HFF-Myc (cell line): ENCODE measurements at regions not wholly inside any gene's neighbourhood (a gene's known extent, or its start where the extent isn't known, plus 50 kb on each side); places are given as distances from the start of the nearest gene placed in this dataset.

ENCODE experiments used
- DNase-seq: peaks from one replicate; pipeline ENCODE4 v3.0.0-alpha.2; 2011; ENCODE audit warnings: low read depth; ENCODE audit errors: extremely low read depth
- H3K4me3 ChIP-seq: replicated peaks from 2 replicates; pipeline ENCODE4 v1.5.1; 2011; ENCODE audit warnings: low read depth, mild to moderate bottlenecking, control low read depth, low read length
- CTCF ChIP-seq: IDR thresholded peaks from 2 replicates; pipeline ENCODE4 v1.5.1; 2012; ENCODE audit warnings: mild to moderate bottlenecking, low read depth, low read length, control low read depth; ENCODE audit errors: missing control alignments

- TF ChIP-seq CTCF = peak; percentile 28
- DNase-seq = no peak
- H3K4me3 ChIP-seq = peak overlapping the region; percentile 44
These were observed 101.2 kb upstream of the HSD17B12 start for GRCh38 chr11:43579171-43579918.

- TF ChIP-seq CTCF = no peak
- no peak for DNase-seq
- peak overlapping the region; percentile 44 for H3K4me3 ChIP-seq
These were observed 100.6 kb upstream of the HSD17B12 start for GRCh38 chr11:43579919-43580276.

- no peak for TF ChIP-seq CTCF
- no peak overlapping the region; the same call in 1 of the 2 replicates for H3K4me3 ChIP-seq
- no peak for DNase-seq
These were observed 99.7 kb upstream of the HSD17B12 start for GRCh38 chr11:43580735-43581369.

- TF ChIP-seq CTCF = no peak
- no peak for DNase-seq
- no peak overlapping the region for H3K4me3 ChIP-seq
These were observed 99.0 kb upstream of the HSD17B12 start for GRCh38 chr11:43581370-43582023.

GRCh38 chr11:43582024-43582862 lies 98.3 kb upstream of the HSD17B12 start:
- DNase-seq = no peak
- no peak for TF ChIP-seq CTCF
- no peak overlapping the region for H3K4me3 ChIP-seq

GRCh38 chr11:43582863-43583462 lies 97.6 kb upstream of the HSD17B12 start:
- no peak for TF ChIP-seq CTCF
- no peak overlapping the region for H3K4me3 ChIP-seq
- no peak for DNase-seq
